GM12892 (cell line): ENCODE measurements at regions not wholly inside any gene's neighbourhood (a gene's known extent, or its start where the extent isn't known, plus 50 kb on each side); places are given as distances from the start of the nearest gene placed in this dataset.

Experiments
- POLR2A ChIP-seq: IDR thresholded peaks from 2 replicates; pipeline ENCODE4 v1.6.1; 2011; ENCODE audit warnings: low read depth, low read length, control low read depth
- POLR2AphosphoS5 ChIP-seq: IDR thresholded peaks from 2 replicates; pipeline ENCODE4 v1.6.1; 2011; ENCODE audit warnings: low read depth, low read length, control low read depth
- TAF1 ChIP-seq: IDR thresholded peaks from 2 replicates; pipeline ENCODE4 v1.6.1; 2011; ENCODE audit warnings: low read depth, mild to moderate bottlenecking, control low read depth, low read length, borderline replicate concordance

DNA sequence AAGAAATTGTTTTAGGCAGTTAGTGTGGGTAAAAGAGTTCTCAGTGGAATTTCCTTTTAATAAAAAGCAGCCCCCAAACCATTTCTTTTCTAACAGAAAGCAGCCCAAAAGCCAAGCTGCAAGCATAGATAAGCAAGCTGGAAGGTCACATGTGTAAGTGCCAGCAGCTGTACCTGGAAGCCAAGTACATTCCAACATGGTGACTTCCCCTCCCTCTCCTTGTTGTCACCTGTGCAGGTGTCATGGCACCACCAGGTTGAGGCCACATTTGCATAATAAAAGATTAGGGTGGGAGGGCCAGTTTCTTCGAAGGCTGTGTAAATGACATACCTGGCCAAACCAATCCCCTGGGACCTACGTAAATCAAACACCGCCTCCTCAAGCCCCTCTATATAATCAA, 240.3 kb upstream of the RAB4A start:
- TF ChIP-seq POLR2A (no peak), POLR2AphosphoS5 (no peak), TAF1 (no peak)
